ENCODE measurements at regions not wholly inside any gene's neighbourhood (a gene's known extent, or its start where the extent isn't known, plus 50 kb on each side); places are given as distances from the start of the nearest gene placed in this dataset.

DNA sequence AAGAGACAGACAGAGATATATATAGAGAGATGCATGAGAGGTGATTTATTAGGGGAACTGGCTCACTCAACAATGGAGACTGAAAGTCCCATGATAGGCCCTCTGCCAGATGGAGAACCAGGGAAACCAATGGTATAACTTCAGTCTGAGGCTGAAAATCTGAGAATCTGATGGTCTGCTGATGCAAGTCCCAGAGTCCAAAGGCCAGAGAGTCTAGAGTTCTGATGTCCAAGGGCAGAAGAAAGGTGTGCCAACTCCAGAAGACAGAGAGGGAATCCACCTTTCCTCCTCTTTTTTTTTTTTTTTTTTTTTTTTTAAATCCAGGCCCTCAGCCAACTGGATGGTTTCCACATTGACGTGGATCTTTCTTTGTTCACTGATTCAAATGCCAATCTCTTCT, 197.9 kb upstream of the MEIS2 start:
- TF ChIP-seq, protein P1, sequence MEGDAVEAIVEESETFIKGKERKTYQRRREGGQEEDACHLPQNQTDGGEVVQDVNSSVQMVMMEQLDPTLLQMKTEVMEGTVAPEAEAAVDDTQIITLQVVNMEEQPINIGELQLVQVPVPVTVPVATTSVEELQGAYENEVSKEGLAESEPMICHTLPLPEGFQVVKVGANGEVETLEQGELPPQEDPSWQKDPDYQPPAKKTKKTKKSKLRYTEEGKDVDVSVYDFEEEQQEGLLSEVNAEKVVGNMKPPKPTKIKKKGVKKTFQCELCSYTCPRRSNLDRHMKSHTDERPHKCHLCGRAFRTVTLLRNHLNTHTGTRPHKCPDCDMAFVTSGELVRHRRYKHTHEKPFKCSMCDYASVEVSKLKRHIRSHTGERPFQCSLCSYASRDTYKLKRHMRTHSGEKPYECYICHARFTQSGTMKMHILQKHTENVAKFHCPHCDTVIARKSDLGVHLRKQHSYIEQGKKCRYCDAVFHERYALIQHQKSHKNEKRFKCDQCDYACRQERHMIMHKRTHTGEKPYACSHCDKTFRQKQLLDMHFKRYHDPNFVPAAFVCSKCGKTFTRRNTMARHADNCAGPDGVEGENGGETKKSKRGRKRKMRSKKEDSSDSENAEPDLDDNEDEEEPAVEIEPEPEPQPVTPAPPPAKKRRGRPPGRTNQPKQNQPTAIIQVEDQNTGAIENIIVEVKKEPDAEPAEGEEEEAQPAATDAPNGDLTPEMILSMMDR (conservative IDR thresholded peaks at IDR 0.05; ENCODE audit: low read depth, low read length), result no peak
- no peak for DNase-seq (ENCODE audit: low read depth)
- no peak overlapping the region for H3K4me3 ChIP-seq (ENCODE audit: low read depth, low read length)

DNA sequence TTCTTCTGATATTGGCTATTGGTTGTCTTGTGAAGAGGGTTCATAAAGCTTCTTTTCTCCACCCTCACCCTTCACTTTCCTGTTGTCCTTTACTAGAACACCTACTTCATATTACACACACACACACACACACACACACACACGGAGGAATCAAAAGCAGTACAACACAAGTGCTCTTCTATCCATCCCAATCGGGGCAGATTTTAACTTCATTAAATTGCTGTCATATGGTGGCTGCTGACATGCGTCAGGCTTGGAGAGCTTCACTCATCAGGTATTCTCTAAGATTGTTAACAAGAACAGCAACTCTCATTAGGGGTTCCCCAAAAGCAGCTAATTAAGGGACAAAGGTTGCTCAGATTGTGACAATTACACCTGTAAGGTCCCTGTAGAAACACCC, 239.1 kb upstream of the MEIS2 start:
- no peak for DNase-seq (ENCODE audit: low read depth)
- TF ChIP-seq, protein P1 (conservative IDR thresholded peaks at IDR 0.05; ENCODE audit: low read depth, low read length), result no peak
- H3K4me3 ChIP-seq (ENCODE audit: low read depth, low read length), result no peak overlapping the region

DNA sequence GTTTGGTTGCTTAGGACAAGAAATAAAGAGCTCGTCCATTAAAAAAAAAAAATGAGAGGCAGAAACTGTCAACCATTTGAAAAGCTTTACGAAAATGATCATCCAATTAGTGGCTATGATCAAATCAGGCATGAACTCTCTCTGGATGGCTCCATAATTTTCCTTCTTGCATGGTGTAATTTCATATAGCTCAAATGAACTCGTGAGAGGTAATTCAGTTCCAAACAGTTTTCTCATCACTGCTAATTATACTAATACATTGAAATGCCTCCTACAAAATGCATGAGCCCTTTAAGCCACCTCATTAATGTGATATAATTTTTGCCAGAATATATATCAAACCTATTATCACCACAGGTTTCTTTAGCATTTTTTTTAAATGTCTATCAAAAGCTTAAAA, 239.5 kb upstream of the MEIS2 start:
- TF ChIP-seq, protein P1 (conservative IDR thresholded peaks at IDR 0.05; ENCODE audit: low read depth, low read length), result no peak
- DNase-seq (ENCODE audit: low read depth), result no peak
- no peak overlapping the region for H3K4me3 ChIP-seq (ENCODE audit: low read depth, low read length)

DNA sequence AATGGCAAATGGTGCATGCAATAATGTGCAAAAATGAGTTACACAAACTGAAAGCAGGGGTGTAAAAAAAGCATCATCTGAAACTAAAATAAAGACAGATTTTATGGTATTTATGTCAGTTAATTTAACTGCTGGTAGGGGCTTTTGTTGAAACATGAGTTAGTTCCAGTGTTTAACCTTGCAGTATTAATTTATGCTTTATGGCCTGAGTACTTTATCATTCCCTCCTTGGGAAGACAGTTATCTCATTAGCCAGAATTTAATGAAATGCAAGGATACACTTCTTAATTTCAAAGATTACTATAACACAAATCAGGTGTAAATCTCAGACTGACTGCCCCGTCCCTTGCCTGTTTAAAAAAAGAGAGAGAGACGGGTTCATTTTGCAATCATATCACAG, 240.1 kb upstream of the MEIS2 start:
- no peak for DNase-seq (ENCODE audit: low read depth)
- TF ChIP-seq, protein P1 (conservative IDR thresholded peaks at IDR 0.05; ENCODE audit: low read depth, low read length), result no peak
- H3K4me3 ChIP-seq (ENCODE audit: low read depth, low read length), result no peak overlapping the region

DNA sequence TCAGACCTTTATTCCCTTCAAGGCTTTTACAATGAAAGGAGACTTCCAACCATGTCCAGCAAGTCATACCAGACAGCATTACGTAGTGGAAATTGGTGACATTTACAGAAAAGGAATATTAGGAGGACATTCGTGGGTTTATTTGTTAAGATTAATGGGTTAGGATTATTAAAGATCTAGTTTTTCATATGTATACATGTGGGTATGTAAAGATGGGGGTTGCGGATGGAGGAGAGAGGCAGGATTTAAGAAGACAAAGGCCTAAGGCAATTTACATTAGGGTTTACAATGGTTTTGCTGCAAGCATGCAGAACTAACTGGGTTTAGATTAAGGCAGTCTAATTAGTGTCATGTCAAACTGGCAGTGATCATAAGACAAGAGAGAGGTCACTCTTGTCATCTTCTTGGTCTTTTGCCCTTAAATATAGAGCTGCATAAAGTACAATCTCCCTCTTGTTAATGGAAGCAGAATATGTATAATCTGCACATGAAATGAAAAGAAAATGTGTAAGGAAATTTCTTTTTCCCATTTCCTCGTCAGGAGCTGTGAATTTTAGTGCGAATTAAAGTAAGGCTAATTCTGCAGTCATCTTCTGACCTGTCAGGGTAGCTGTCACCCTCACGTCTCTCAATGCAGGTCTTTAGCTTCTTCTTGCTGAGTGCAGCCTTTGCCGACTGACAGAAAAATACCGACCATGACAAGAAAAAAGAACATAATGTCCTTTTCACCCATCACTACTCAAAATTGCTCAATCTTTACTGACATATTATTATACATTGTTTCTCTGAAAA, 258.9 kb upstream of the MEIS2 start:
- no peak for DNase-seq (ENCODE audit: low read depth)
- H3K4me3 ChIP-seq (ENCODE audit: low read depth, low read length), result no peak overlapping the region
- TF ChIP-seq, protein P1 (conservative IDR thresholded peaks at IDR 0.05; ENCODE audit: low read depth, low read length), result no peak

DNA sequence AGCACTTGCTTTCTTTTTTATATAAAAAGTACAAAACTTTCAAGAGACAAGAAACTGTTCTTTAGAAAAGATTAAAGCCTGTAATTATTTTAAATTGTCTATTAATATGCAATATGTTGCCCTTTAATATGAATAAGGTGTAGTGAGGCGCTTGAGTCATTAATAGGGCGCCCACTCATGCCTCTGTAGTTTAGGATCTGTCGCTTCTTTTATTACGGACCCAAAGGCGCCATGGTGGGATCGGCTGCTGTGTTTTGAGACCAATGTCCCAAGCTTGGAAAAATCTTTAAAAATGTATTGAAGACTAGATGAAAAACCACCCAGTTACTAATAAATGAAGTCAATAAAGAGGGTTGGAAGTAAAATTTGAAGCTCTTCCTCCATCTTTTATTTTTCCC, 259.5 kb upstream of the MEIS2 start:
- TF ChIP-seq, protein P1 (conservative IDR thresholded peaks at IDR 0.05; ENCODE audit: low read depth, low read length), result no peak
- DNase-seq (ENCODE audit: low read depth), result no peak

DNA sequence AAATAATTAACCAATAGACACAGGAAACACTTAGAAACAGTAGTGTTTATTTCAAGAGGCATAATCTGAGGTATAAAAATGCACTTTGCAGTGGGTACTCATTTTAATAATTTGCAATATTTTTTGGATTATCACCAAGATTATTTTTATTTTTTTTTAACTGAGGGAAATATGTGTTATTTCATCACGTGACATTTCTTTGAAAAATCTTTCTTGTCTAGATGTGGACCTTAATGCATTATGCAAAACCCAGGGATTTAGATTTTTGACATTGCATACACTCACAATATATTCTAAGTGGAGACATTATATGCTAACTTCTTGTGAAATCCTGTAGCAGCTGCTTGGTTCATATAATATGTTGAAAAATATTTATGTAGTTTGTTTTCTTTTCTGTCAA, 260.4 kb upstream of the MEIS2 start:
- DNase-seq (ENCODE audit: low read depth), result no peak
- no peak overlapping the region for H3K4me3 ChIP-seq (ENCODE audit: low read depth, low read length)
- TF ChIP-seq, protein P1 (conservative IDR thresholded peaks at IDR 0.05; ENCODE audit: low read depth, low read length), result no peak

More for the DNA sequence above, 259.5 kb upstream of the MEIS2 start:
- no peak overlapping the region for H3K4me3 ChIP-seq (ENCODE audit: low read depth, low read length)

Measured in choroid plexus epithelial cell (primary cell).